ENCODE measurements at regions not wholly inside any gene's neighbourhood (a gene's known extent, or its start where the extent isn't known, plus 50 kb on each side); places are given as distances from the start of the nearest gene placed in this dataset.
"Not testable (repeated sequence)": the region's sequence is repeated elsewhere in the genome, so short reads cannot be mapped to it uniquely, and the experiment has no call there.

DNA sequence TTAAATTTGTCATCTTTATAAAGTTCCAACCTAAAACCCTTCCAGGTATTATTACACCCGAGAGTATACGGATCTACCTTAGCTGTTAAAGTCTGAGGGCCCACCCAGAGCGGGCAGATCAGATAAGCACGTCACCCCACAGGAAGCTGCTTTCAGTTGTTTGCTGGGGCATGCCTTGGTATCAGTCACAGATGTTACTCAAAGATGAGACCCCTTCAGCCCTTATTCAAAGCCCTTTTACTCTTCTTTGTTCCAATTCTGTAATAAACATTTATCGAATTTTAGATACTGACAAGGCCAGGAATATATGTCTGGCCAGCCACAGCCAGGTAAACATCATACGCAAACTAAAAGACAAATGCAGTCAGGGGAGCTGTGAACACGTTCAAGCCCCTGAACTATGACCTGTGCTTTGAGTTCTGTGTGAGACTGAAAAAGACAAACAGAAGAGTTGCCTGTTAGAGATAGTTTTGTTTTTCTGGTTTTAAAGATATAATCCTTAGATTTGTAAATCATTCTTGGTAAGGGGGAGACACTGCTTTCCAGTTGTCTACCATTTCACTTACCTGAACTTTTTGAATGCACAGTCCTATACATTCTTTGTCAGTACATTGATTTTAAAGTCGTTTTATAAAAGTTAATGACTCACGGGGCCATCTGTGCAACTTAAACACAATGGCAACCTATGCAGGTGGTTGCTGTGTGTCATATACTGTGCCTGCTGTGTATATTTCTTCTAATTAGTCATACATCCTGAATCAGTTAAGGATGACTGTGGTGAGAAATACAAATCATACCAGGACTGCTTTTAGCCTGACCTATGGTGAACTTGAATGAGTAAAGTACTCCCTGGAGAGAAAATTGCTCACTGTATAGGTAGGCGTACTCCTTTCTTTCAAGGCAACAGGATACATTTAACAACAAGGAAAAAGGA lies 100.5 kb upstream of the ITPRID2 start:
- Histone ChIP-seq H3K4me1 (replicated peaks) (peaks cover 46% of the 10 kb centered on the region), H3K4me3 (no peak overlapping the region), H3K27me3 (replicated peaks) (no peaks in the 10 kb centered on the region), H3K27ac (peak overlapping the region; percentile 98), H3K9me3 (replicated peaks) (no peaks in the 10 kb centered on the region; the same call in 1 of the 2 replicates), H3K36me3 (no peaks in the 10 kb centered on the region)
- DNase-seq (ENCODE audit: low read depth in 1 of 2, low spot score in 2 of 2): peak; percentile 77 to 91

GRCh38 chr2:181792906-181793305 lies 98.6 kb upstream of the ITPRID2 start:
- no peak for DNase-seq (ENCODE audit: low read depth in 1 of 2, low spot score in 2 of 2)
- Histone ChIP-seq H3K9me3 (replicated peaks) (no peaks in the 10 kb centered on the region; the same call in 1 of the 2 replicates), H3K27ac (no peak overlapping the region), H3K36me3 (no peaks in the 10 kb centered on the region), H3K27me3 (replicated peaks) (no peaks in the 10 kb centered on the region), H3K4me1 (replicated peaks) (peaks cover 45% of the 10 kb centered on the region), H3K4me3 (no peak overlapping the region)

- H3K4me1 ChIP-seq (replicated peaks): peaks cover 5% of the 10 kb centered on the region; the same call in 1 of the 2 replicates
- no peak for DNase-seq (ENCODE audit: low read depth in 1 of 2, low spot score in 2 of 2)
- H3K27ac ChIP-seq: no peak overlapping the region
- H3K4me3 ChIP-seq: no peak overlapping the region
- no peaks in the 10 kb centered on the region for H3K36me3 ChIP-seq
- no peaks in the 10 kb centered on the region for H3K27me3 ChIP-seq (replicated peaks)
- no peaks in the 10 kb centered on the region; the same call in 1 of the 2 replicates for H3K9me3 ChIP-seq (replicated peaks)
These were observed 93.5 kb upstream of the ITPRID2 start for GRCh38 chr2:181798022-181798421.

GRCh38 chr2:181802300-181802699 lies 89.2 kb upstream of the ITPRID2 start:
- H3K27ac ChIP-seq; H3K4me3 ChIP-seq; H3K9me3 ChIP-seq (replicated peaks); H3K27me3 ChIP-seq (replicated peaks); H3K36me3 ChIP-seq; DNase-seq (ENCODE audit: low read depth in 1 of 2, low spot score in 2 of 2): not testable (repeated sequence)
- peaks cover 29% of the 10 kb centered on the region for H3K4me1 ChIP-seq (replicated peaks)

GRCh38 chr2:181803903-181804799 lies 87.4 kb upstream of the ITPRID2 start:
- not testable (repeated sequence) for H3K9me3 ChIP-seq (replicated peaks); H3K27me3 ChIP-seq (replicated peaks); H3K4me3 ChIP-seq; H3K36me3 ChIP-seq
- H3K27ac ChIP-seq: peak overlapping the region; percentile 66
- DNase-seq (ENCODE audit: low read depth in 1 of 2, low spot score in 2 of 2): peak in 1 of 2 experiments; percentile 56
- H3K4me1 ChIP-seq (replicated peaks): peaks cover 29% of the 10 kb centered on the region

DNA sequence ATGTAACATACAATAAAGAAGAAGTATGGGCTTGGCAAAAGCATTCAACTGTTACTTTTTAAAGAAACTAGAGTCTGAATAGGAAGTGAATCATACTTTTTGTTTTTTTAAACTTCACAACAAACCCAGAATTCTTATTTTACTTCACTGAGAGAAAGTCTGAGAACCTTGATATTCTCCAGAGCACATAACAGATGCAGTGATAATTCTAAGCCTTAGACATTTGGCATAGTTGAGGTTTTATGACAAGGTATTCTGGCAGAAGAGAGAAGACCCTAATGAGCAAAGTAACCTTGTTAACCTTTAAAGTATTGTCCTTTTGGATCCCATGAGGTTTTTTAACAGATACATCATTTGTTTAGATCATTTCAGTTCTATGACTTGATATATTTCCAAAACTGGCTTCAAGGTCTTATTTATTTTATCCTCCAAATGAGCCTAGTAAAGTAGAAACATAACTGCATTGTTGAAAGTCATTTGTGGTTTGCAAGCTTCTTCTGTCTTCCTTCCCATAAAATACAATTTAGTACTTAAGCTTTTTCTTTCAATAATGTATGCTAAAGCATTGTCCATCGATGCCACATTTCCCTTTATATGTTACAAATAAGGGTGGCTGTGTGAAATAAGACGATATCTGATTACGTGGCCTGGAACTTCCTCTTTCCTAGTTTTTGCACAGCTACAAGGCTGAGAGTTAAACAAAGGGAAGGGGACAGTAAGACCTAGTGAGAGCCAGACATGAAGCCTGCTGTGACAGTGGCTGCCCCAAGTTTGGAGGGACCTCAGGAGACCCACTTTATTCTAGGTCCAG lies 86.1 kb upstream of the ITPRID2 start:
- no peaks in the 10 kb centered on the region for H3K9me3 ChIP-seq (replicated peaks)

GRCh38 chr2:181806039-181806392 lies 85.5 kb upstream of the ITPRID2 start:
- no peak for DNase-seq (ENCODE audit: low read depth in 1 of 2, low spot score in 2 of 2)
- Histone ChIP-seq H3K27me3 (replicated peaks) (no peaks in the 10 kb centered on the region), H3K9me3 (replicated peaks) (no peaks in the 10 kb centered on the region), H3K36me3 (no peaks in the 10 kb centered on the region), H3K27ac (peak overlapping the region; percentile 66), H3K4me1 (replicated peaks) (peaks cover 35% of the 10 kb centered on the region), H3K4me3 (no peak overlapping the region)

More for the DNA sequence above, 86.1 kb upstream of the ITPRID2 start:
- Histone ChIP-seq H3K27me3 (replicated peaks) (no peaks in the 10 kb centered on the region), H3K36me3 (no peaks in the 10 kb centered on the region), H3K4me3 (no peak overlapping the region), H3K27ac (peak overlapping the region; percentile 66), H3K4me1 (replicated peaks) (peaks cover 29% of the 10 kb centered on the region)
- DNase-seq (ENCODE audit: low read depth in 1 of 2, low spot score in 2 of 2): peak in 1 of 2 experiments; percentile 77

- H3K27ac ChIP-seq: no peak overlapping the region
- no peaks in the 10 kb centered on the region for H3K36me3 ChIP-seq
- no peaks in the 10 kb centered on the region for H3K27me3 ChIP-seq (replicated peaks)
- H3K4me1 ChIP-seq (replicated peaks): peaks cover 50% of the 10 kb centered on the region
- no peak overlapping the region for H3K4me3 ChIP-seq
- no peaks in the 10 kb centered on the region for H3K9me3 ChIP-seq (replicated peaks)
- DNase-seq (ENCODE audit: low read depth in 1 of 2, low spot score in 2 of 2): no peak
These were observed 84.0 kb upstream of the ITPRID2 start for GRCh38 chr2:181807526-181807925.

GRCh38 chr2:181810823-181811695 lies 80.5 kb upstream of the ITPRID2 start:
- H3K27me3 ChIP-seq (replicated peaks): no peaks in the 10 kb centered on the region
- H3K36me3 ChIP-seq: no peaks in the 10 kb centered on the region
- H3K27ac ChIP-seq: peak overlapping the region; percentile 73
- peak; percentile 64 to 90 for DNase-seq (ENCODE audit: low read depth in 1 of 2, low spot score in 2 of 2)
- peaks cover 39% of the 10 kb centered on the region for H3K4me1 ChIP-seq (replicated peaks)
- no peak overlapping the region for H3K4me3 ChIP-seq
- no peaks in the 10 kb centered on the region for H3K9me3 ChIP-seq (replicated peaks)

DNA sequence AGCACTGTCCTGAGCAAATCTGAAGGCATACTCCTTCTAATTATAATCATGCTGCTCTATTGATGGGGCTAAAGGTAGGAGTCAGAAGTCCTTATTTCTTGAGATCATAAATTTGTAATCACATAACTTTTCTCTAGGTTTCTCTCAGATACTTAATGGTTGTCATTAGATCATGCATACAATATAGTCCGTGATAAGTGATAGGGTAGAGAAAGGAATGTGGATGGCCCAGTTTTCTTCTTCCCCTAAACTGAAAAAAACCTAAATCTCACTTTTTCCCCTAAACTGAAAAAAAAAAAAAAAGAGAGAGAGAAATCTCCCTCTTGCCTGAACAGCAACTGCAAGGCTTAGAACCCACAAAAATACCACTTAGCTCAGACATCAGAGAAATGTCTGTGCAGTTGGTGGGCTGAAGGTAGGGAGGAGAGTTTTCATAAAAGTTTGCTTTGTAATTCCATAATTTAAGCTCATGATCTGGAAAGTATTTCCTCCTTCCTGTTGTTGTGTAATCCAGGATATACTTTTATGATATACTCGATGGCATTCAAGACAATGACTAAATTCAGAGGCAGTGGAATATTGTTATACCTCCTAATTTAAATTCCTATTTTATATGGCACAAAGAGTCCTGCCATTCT lies 79.3 kb upstream of the ITPRID2 start:
- Histone ChIP-seq H3K4me3 (no peak overlapping the region), H3K9me3 (replicated peaks) (no peaks in the 10 kb centered on the region), H3K4me1 (replicated peaks) (peaks cover 42% of the 10 kb centered on the region), H3K27me3 (replicated peaks) (no peaks in the 10 kb centered on the region), H3K36me3 (no peaks in the 10 kb centered on the region), H3K27ac (peak overlapping the region; percentile 73)
- DNase-seq (ENCODE audit: low read depth in 1 of 2, low spot score in 2 of 2): no peak

DNA sequence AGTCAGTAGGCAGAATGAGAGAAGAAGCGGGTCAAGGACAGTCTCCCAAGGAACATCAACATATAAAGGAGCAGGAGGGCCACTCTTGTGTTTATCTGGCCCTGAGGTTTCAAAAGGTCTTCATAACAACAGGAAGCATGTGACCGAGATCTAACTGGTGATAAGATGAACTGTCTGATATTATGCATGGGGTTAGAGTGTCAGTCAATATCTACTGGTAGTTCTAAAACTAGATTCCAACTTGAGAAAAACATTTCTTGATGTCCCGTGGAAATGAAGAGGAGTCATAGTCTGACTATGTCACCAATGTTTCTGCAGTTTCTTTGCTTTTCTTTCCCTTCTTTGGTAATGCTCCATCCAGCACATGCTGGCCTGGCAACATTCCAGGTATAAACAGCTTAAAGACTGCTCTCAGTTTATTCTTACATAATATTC lies 77.5 kb upstream of the ITPRID2 start:
- Histone ChIP-seq H3K9me3 (replicated peaks) (no peaks in the 10 kb centered on the region), H3K36me3 (no peaks in the 10 kb centered on the region), H3K27ac (peak overlapping the region; percentile 15)

DNA sequence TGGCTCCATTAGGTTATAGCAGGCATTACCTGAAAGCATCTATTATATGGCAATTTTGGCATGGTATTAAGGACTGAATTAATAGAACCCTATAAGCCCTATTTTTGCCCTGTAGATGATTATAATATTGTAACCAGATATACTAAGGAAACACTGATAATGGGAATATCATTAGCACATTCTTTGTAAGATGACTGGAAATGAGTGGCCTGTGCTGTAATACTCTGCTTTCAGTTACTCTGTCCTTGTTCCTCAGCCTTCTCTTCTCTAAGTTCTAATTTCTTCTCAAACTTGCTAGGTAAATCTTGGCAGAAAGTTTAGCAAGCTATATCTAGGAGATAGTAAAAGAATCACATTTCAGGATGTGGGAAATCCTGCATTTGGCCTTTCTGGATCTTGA lies 74.0 kb upstream of the ITPRID2 start:
- no peaks in the 10 kb centered on the region for H3K27me3 ChIP-seq (replicated peaks)

More for the DNA sequence above, 77.5 kb upstream of the ITPRID2 start:
- H3K27me3 ChIP-seq (replicated peaks): no peaks in the 10 kb centered on the region
- DNase-seq (ENCODE audit: low read depth in 1 of 2, low spot score in 2 of 2): peak in 1 of 2 experiments; percentile 26
- peaks cover 48% of the 10 kb centered on the region for H3K4me1 ChIP-seq (replicated peaks)
- no peak overlapping the region for H3K4me3 ChIP-seq

More for the DNA sequence above, 74.0 kb upstream of the ITPRID2 start:
- Histone ChIP-seq H3K36me3 (no peaks in the 10 kb centered on the region), H3K27ac (no peak overlapping the region), H3K9me3 (replicated peaks) (no peaks in the 10 kb centered on the region), H3K4me1 (replicated peaks) (peaks cover 27% of the 10 kb centered on the region), H3K4me3 (no peak overlapping the region)
- no peak for DNase-seq (ENCODE audit: low read depth in 1 of 2, low spot score in 2 of 2)

Measured in SJSA1 (cell line).